ENCODE measurements at regions not wholly inside any gene's neighbourhood (a gene's known extent, or its start where the extent isn't known, plus 50 kb on each side); places are given as distances from the start of the nearest gene placed in this dataset.

DNA sequence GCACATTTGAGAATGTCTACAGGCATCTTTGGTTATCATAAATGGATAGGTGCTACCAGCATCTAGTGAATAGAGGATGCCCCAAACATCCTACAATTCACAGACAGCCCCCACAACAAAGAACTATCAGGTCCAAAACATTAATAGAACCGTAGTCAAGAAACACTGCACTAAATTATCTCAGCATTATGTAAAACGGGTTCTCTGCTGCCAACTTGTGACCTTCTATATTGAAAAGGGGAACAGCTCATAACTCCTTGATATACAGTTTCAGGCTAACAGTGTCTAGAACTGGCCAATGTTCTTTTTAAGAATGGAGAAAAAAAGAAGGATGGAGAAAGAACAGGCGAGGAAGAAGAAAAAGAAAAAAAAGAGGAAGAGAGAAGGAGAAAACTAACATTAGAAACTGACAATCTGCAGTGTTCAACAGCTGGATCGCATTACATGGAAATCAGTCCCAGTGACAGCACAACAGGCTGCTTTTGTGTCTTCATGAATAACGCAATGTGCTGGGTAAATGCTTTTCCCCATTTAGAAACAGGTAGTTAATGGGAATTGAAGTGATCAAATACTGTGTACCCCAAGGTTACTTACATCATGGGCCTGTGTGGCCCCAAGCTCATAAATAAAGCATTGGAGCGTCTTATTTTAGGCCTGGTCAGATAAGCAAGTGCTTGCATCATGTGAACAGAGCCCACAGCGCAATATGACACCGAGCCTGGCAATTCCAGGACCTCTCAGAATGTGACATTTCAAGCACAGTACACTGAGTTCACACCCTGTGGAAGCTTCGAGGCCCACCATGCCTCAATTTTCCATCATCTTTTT lies 339.5 kb downstream of the DHX15 start:
- no peak for DNase-seq (ENCODE audit: low read depth)

DNA sequence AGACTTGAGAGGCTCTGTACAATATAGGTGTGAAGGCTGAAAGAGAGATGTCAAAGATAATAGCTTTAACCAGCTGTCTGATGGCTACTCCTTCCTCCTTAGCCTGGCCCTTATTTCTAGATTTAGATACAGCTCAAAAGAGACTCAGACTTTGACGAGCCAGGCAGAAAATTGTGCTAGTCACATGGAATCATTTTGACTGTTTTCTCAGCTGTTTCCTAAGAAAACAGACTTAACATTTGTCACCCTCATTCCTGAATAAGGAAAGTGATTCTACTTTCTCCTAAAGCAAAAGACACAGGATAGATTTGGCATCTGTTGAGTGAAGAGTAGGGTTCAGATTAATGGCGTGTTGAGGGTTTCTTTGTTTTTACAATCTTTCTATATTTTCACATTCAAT lies 340.7 kb downstream of the DHX15 start:
- DNase-seq (ENCODE audit: low read depth): no peak

DNA sequence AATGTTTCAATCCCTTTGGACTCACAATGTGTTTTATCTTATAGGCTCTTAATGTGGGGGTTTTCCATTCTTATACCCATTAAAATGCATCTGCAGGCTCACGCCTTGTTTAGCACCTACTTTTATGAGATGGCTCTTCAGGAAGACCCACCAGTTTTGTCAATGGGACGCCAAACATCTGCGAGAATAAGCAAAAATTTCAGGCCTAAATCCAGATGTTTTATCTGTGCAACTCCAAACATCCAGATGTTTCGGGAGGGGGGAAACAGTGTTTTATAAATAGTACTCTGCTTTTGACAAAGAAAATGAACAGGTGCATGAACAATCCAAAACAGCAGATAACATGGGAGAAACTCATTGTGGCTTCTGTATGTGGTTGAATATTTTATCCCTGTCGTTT lies 342.8 kb downstream of the DHX15 start:
- no peak for DNase-seq (ENCODE audit: low read depth)

DNA sequence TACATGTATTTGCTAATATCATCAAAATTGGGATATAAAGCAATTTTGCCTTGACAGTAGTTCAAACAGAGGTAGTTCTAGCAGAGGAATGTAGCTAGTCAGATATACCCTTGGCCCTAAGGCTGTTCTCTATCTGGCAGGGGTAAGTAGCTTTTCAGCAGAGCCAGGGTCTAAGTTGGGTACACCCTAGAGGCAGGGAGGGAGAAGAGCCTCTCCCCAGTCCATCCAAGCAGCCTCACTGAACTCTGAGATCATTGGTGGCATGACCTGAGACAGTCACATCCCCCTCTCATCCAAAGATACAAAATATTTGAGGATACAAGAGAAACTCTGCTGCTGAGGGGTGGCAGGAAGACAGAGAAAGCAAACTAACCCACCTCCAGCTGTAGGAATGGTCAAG lies 343.7 kb downstream of the DHX15 start:
- no peak for DNase-seq (ENCODE audit: low read depth)

DNA sequence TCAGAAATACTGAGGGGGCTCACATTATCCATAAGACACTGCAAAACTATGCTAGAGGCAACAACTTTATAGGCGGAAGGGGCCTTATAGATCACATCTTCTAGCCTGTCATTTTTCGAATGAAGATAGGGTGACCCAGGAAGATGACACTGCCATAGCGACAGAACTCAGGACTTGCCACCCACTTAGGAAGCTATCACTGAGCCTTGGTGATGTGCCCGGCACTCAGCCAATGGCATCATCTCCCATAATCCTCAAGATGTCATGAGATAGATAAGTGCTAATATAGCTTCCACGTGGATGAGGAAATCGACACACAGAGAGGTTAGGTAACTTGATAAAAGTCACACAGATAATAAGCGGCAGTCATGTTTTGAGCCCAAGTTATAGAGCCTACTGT lies 346.6 kb downstream of the DHX15 start:
- no peak for DNase-seq (ENCODE audit: low read depth)

DNA sequence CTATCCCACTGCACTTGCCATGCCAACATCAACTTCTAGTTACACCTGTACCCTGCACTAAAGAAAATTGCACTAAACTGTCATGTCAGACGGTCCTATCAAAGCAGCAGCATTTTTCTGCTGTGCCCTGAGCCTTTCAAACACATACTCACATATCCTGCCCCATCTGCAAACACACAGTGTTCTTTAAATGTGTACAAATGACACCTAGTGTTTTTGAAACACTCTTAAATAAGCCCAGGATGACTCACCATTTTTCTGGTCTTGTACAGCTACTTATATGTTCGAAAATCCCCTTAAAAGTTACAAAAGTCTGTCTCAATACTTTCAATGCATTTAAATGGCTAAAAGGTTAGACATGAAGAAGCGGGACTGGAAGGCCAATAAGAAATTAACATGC lies 346.7 kb upstream of the PPARGC1A start:
- no peak for DNase-seq (ENCODE audit: low read depth)

DNA sequence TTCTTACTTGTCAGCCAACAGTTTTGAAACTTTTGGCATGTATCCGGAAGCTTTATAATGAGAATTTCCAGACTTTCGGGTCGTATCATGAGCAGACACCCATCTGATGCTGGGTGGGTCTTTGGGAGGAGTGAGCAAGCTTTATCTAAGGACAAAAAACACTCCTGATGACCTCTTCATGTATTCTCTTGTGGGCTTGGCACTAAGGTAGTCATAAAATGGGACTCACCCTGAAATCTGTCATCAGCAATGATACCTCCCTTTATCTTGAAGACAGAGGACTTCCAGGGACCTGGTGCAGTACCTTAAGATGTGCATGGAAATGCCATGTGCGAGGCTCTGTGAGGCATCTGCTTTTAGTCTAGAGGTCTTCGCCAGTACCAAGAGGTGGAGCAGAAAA lies 346.3 kb upstream of the PPARGC1A start:
- DNase-seq (ENCODE audit: low read depth): no peak

DNA sequence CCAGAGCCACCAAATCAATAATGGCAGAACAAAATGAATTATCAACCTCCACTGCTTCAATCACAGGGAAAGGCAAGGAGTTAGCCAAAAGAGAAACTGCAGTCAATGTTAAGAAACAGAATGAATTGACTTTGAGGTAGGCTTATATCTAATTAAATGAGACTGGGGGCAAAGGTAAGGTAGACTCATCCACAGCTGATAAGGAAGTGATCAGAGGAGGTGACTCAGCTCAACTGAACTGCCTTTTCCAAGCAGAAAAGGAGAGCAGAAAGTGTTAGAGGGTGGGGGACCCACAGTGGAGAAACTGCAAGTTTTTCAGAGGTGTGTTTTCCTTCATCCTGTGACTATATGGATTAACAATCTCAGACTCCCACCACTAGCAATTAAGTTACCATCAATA lies 345.8 kb upstream of the PPARGC1A start:
- no peak for DNase-seq (ENCODE audit: low read depth)

DNA sequence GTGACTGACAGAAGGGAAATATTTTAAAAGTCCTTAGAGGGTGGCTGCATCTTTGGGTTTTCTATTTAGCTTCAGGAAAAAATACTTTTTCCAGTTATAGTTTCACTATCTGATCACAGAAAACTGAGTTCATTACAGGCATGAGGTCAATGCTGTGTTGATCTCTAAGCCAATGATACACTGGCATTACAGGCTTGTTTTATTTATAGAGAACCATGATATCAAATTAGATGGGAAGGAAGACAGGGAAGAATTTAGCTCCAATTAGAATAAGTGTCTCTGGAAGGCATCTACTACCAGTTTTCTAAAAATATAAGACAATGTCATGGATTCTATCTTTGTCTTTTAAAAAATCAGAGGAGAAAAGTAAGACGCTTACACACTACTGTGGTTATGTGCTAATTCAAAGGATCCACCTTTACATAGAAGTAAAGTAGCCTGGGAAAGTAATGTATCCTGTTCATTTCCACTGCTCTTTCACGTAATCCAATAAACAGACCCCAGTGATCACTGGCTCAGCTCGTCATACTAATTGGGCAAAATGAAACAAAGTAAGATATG lies 344.5 kb upstream of the PPARGC1A start:
- DNase-seq (ENCODE audit: low read depth): no peak

DNA sequence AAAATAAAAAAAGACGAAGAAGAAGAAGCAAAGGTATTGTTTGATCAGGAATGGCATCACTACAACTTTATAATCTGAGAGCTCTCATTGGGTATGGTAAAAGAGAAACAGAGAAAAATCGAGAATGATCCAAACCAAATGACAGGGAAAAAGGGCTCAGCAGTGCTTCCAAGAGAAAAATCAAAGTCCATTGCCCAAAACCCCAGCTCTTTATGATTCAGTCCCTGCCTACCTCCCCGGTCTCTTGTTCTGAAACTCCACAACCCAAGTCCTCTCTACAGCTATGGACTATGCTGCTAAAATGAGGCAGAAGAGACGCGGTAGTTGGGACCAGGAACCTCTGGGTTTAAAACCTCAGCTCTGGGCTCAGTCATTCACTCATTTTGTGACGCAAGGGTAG lies 341.1 kb upstream of the PPARGC1A start:
- no peak for DNase-seq (ENCODE audit: low read depth)

DNA sequence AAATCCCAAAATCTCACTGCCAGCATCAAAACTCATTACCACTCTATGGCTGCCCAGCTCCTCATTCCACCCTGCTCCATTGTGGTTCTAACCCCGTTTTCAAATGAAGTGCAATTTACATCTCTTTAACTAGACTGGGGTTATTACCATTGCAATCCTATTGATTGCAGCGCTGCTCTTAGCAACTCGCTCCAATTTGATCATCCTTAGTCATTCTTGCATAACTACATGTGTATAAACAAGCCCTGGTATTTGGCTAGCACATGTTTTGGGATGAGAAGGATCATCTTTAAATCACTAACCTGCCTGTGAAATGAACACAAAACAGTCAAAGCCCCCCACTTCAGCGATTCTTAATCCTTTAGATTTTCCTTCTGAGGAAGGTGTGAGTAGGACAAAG lies 340.1 kb upstream of the PPARGC1A start:
- DNase-seq (ENCODE audit: low read depth): no peak

DNA sequence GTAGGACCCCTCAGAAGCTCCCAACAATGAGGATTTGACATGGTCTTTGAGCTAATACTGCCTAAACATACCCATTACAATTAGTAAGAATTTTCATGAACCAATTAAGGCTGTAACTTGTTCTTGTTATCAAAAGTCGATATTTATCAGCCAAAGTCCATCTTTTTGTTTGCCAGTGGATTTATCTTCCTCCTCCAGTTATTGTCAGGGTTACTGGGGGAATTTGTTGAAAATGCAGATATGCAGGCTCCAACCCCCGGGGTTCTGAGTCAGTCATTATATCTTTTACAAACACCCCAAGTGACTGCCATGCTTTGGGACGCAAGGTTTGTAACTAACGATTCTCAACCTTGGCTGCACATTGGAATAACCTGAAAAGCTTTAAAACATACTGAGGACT lies 338.8 kb upstream of the PPARGC1A start:
- DNase-seq (ENCODE audit: low read depth): no peak

DNA sequence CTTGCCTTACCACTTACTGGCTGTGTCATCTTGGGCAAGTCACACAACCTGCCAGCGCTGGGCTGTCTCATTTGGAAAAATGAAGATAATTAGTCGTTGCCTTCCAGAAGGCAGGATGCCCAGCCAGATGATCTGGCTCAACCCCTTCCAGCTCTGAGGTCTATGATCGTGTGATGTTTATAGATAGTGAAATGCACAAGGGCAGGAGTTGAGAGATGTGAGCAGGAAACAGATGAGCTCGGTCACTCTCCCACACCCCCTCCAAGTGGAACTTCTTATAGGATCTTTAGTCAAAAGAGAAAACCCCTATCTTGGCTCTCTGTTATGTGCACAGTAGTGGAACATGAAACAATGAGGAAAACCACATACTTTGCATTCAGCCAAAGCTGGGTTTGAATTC lies 336.8 kb upstream of the PPARGC1A start:
- DNase-seq (ENCODE audit: low read depth): no peak

DNA sequence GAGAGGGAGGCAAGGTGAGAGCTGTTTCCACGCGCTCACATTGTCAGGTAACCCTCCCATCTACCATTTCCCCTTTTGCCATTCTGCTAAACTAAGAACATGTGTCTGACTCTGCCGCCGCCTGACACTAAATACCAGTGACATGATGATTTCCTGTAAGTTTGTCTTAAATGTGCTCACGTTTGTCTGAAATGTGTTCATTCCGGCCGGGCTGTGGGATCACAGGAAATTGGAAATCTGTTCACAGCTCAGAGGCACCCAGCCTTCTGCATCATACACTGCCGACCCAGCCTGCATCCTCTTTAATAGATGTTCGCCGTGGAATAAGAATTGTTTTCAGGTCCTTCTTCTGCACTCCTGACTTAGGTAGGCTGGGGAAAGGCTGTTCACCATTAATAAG lies 336.2 kb upstream of the PPARGC1A start:
- DNase-seq (ENCODE audit: low read depth): no peak

DNA sequence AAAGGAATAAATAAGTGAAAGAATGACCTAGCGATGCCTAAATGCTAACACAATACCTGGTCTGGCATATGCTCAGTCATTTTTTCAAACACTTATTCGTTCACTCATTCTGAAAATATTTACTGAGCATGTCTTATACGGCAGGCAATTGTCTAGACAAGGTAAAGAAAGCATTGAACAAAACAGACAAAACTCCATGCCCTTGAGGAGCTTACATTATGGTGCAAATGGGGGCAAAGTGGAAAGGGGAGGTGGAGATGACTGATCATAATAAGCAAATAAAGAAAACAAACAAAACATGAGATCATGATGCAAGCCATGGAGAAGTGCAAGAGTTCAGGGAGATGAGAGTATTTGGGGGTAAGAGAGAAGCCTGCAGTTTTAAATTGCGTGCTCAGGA lies 334.6 kb upstream of the PPARGC1A start:
- DNase-seq (ENCODE audit: low read depth): no peak

DNA sequence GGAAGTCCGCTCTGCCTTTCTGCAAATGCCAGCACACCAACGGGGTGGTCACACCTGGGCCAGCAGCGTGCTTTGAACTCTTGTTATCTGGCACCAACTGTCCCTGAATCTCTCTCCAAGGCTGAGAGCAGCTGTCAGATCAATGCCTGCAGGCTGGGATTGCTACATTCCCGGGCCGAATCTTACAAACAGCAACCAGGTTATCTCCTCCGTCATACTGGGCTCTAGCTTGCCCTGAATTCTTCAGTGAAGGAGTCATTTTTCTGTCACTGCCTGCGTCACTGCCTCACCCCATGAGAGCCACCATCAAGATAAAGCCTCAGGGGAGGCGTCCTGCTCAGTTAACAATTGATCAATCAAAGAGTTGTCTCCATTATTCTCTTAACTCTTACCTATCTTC lies 329.4 kb upstream of the PPARGC1A start:
- DNase-seq (ENCODE audit: low read depth): no peak

DNA sequence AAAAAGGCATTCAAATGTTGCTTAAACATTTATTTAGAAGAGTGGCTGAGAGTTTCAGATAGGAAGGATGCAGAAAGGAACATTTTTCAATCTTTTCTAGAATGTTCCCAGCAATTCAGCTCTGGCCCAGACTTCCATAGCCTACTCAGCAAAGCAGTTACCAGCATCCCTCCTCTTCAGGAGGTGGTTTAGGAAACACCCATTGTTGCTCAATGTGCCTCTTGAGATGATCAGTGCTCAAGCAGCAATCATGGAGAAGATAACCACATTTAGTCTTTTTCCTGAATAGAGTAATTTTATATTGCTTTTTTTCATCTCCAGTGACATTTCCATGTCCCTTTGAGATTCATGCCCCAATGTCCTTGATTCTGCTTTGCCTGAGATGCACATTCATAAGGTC lies 328.7 kb upstream of the PPARGC1A start:
- DNase-seq (ENCODE audit: low read depth): no peak

DNA sequence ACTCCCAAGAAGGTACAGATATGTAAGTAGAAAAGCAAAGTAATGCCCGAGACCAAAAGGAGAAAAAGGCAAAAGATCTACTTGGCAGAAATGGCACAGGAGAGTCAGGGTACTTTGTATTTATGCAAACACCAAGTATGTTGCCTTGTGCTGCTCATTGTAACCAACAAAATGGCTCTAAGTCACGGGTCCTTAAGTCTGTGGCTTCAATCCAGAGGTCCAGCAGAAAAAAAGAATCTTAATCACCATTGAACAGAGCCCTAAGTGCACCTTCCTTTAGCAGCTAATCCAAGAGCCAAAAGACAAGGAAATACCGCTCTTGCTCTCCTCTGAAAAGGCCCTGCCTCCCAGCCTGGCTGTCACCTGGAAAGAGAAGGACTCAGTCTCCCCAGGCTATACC lies 324.9 kb upstream of the PPARGC1A start:
- DNase-seq (ENCODE audit: low read depth): no peak

DNA sequence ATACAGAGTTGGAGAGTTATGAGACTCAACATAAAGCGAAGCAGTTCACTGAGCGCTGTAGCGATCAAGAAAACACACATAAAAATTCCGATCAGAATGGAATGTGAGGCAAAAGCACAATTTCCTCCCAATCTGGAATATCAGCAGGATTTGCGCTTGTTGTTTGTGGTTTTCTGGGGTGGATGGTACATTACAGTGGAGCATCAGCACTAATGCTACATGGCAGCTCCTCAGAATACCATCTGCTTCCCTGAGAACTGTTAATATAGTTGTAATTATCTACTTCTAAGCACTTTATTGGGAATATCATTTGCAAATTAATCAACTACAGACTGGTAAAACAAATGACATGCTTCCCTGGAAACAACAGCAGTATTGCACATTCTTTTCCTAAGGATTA lies 324.1 kb upstream of the PPARGC1A start:
- DNase-seq (ENCODE audit: low read depth): no peak

DNA sequence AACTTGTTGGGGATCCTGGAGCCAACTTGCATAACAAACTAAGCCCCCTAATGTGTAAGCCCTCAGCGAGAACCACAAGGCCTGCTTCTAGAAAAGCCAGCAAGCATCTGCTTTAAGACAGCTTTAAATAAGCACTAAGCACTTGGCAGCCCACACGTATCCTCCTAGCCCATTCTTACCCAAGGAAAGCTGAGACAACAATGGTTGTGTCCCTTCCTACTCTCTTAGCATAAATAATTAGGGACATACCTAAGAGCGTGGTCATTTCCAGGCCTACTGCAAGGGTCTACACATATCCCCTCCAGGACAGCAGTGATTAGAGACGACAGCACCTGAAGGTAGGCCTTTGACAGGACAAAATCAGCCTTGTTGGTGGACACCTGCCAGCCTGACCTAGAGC lies 322.8 kb upstream of the PPARGC1A start:
- no peak for DNase-seq (ENCODE audit: low read depth)

DNA sequence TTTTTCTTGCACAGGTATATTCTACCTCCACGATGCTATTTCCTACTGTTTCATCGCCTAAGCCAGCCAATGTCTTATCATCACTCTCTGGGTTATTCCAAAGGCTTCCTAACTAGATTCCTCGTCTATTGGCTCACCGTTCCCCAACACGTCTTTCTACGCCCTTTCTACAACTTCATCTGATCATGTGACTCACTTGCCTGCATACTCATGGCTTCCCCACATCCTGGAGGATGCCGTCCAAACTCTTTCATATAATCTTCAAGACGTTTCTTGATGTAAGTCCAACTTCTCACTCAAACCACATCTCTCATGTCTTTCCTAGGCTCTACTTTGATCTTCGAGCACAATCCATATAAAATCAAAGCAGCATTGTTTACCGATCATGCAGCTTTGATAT lies 322.0 kb upstream of the PPARGC1A start:
- peak; percentile 5 for DNase-seq (ENCODE audit: low read depth)

DNA sequence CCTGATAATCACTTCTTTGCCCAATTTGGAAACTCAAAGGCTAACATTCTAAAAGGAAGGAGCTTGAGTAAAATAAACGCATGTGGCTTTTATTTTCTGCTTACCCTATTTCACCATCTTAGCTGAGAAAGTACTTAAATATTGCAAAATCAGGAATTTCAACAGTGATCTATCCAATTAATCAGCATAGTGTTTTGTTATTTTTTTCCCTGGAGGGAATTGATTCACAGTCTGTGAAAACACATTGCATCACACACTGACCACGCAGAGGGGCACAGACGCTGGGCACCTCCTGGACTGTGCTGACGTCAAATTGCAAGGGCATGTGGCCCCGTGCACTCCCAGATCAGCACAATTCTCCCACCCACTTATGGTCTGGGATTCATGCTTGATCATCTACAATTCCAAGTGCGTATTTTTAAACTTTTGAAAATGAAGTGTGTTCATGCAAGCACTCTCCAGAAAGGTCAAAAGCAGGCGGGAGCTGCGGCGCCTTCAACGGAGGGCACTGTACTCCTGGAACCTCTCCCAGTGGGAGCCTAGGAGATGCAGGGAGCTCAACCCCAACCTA lies 320.6 kb upstream of the PPARGC1A start:
- peak; percentile 23 for DNase-seq (ENCODE audit: low read depth)

DNA sequence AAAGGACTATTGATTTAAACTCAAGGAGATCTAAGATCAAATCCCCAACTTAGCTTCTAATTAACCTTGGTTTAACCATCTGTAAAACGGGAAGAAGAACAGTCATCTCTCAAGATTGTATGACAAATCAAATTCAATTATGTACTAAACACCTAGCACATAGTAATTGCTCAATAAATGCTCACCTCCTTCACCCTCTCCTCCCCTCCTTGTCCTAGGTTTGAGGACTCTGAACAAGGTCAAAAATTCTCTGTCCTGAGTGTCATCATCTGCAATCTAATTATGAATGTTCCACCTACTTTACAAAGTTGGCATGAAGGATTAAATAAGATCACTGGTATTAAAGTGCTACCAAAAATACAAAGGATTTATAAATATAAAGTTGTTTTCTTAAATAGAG lies 320.1 kb upstream of the PPARGC1A start:
- DNase-seq (ENCODE audit: low read depth): no peak

DNA sequence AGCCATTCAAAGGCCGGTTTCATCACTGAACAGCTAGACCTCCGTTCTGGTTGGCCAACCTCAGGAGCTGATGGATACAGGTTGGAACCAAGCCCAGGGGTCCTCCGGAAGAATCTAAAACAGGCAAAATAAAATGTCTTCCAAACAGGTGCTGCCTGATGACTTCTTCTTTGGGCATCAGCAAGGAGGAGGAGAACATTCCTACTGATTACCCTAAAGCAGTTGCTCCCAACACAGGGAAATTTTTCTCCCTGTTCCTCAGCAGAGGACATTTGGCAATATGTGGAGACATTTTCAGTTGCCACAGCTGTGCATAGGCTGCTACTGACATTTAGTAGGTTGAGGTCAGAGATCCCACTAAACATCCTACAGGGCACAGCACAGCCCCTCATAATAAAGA lies 319.3 kb upstream of the PPARGC1A start:
- DNase-seq (ENCODE audit: low read depth): no peak

Measured in non-pigmented ciliary epithelial cell (primary cell).